GM23338 (cell line): ENCODE measurements at regions not wholly inside any gene's neighbourhood (a gene's known extent, or its start where the extent isn't known, plus 50 kb on each side); places are given as distances from the start of the nearest gene placed in this dataset.

Experiments used
- ATAC-seq: fragments of 200-7000 bp; cut with Tn5 transposase; 3 replicates; pipeline ENCODE4 v1.9.1; 2020
- DNase-seq: peaks from one replicate; pipeline ENCODE4 v3.0.0-alpha.2; 2015; ENCODE audit warnings: low spot score
- H2AFZ ChIP-seq: fragments of 200-600 bp; sonication (generic); 2 replicates; pipeline ENCODE4 v1.8.0; 2016; ENCODE audit warnings: antibody characterized with exemption, mild to moderate bottlenecking, moderate library complexity
- H3F3A ChIP-seq: fragments of 200-600 bp; sonication (generic); replicated peaks from 2 replicates; pipeline ENCODE4 v1.8.0; 2017; ENCODE audit warnings: antibody characterized with exemption, mixed run types, low read depth
- H3K27ac ChIP-seq: fragments of 200-600 bp; sonication (generic); 2 replicates; pipeline ENCODE4 v1.6.1; 2016; ENCODE audit warnings: low read depth
- H3K27me3 ChIP-seq: fragments of 200-600 bp; sonication (generic); 2 replicates; pipeline ENCODE4 v1.8.0; 2016; ENCODE audit warnings: mild to moderate bottlenecking, mixed run types, moderate library complexity; ENCODE audit not compliant: insufficient read depth
- H3K36me3 ChIP-seq: fragments of 200-600 bp; sonication (generic); 2 replicates; pipeline ENCODE4 v1.8.0; 2016; ENCODE audit warnings: mild to moderate bottlenecking; ENCODE audit not compliant: insufficient read depth
- H3K4me1 ChIP-seq: fragments of 200-600 bp; sonication (generic); 2 replicates; pipeline ENCODE4 v1.8.0; 2016; ENCODE audit warnings: mild to moderate bottlenecking, moderate library complexity; ENCODE audit not compliant: insufficient read depth
- H3K4me2 ChIP-seq: fragments of 200-600 bp; sonication (generic); 2 replicates; pipeline ENCODE4 v1.7.1; 2017; ENCODE audit warnings: mixed run types
- H3K4me3 ChIP-seq: fragments of 200-600 bp; sonication (generic); 2 replicates; pipeline ENCODE4 v1.6.1; 2016; ENCODE audit warnings: mixed run types
- H3K79me2 ChIP-seq: fragments of 200-600 bp; sonication (generic); replicated peaks from 2 replicates; pipeline ENCODE4 v1.8.0; 2017; ENCODE audit warnings: mild to moderate bottlenecking; ENCODE audit not compliant: insufficient read depth
- H3K9me2 ChIP-seq: fragments of 200-600 bp; sonication (generic); 2 replicates; pipeline ENCODE4 v1.8.0; 2017; ENCODE audit not compliant: insufficient read depth
- H4K20me1 ChIP-seq: fragments of 200-600 bp; sonication (generic); replicated peaks from 2 replicates; pipeline ENCODE4 v1.8.0; 2017; ENCODE audit warnings: mild to moderate bottlenecking; ENCODE audit not compliant: insufficient read depth
- H3K27ac Mint-ChIP-seq: 2 replicates; pipeline ENCODE4 v1.8.0; 2020; ENCODE audit warnings: inconsistent platforms, mild to moderate bottlenecking, moderate library complexity, mixed read lengths
- H3K27me3 Mint-ChIP-seq: 3 replicates; pipeline ENCODE4 v1.8.0; 2022; ENCODE audit warnings: low read depth, mild to moderate bottlenecking, moderate library complexity, mixed read lengths, inconsistent platforms; ENCODE audit not compliant: insufficient read depth, poor library complexity
- H3K36me3 Mint-ChIP-seq: 3 replicates; pipeline ENCODE4 v1.8.0; 2021; ENCODE audit warnings: low read depth, mild to moderate bottlenecking, inconsistent platforms, moderate library complexity, mixed read lengths
- H3K4me1 Mint-ChIP-seq: 3 replicates; pipeline ENCODE4 v1.8.0; 2020; ENCODE audit warnings: mild to moderate bottlenecking, inconsistent platforms, mixed read lengths
- H3K4me3 Mint-ChIP-seq: 3 replicates; pipeline ENCODE4 v1.8.0; 2021; ENCODE audit warnings: moderate library complexity, mild to moderate bottlenecking, inconsistent platforms, mixed read lengths
- H3K9me3 Mint-ChIP-seq: 3 replicates; pipeline ENCODE4 v1.8.0; 2020; ENCODE audit warnings: moderate library complexity, mild to moderate bottlenecking, inconsistent platforms, mixed read lengths
- CREB1 ChIP-seq: fragments of 250-450 bp; sonication (Bioruptor Pico); IDR thresholded peaks from 2 replicates; pipeline ENCODE4 v1.5.0; 2020; ENCODE audit warnings: low read depth, mild to moderate bottlenecking, moderate library complexity
- JUNB ChIP-seq: IDR thresholded peaks from one replicate; pipeline ENCODE4 v1.6.1; 2016; ENCODE audit warnings: antibody characterized with exemption; ENCODE audit not compliant: unreplicated experiment
- NANOG ChIP-seq: IDR thresholded peaks from 2 replicates; pipeline ENCODE4 v1.6.1; 2016; ENCODE audit warnings: antibody characterized with exemption, borderline replicate concordance
- POLR2AphosphoS5 ChIP-seq: IDR thresholded peaks from 2 replicates; pipeline ENCODE4 v1.6.1; 2016; ENCODE audit warnings: antibody characterized with exemption, low read depth
- STAT1 ChIP-seq: IDR thresholded peaks from one replicate; pipeline ENCODE4 v1.6.1; 2016; ENCODE audit warnings: antibody characterized with exemption; ENCODE audit not compliant: unreplicated experiment
- ZNF114 ChIP-seq: fragments of 250-450 bp; sonication (Bioruptor Pico); IDR thresholded peaks from 2 replicates; pipeline ENCODE4 v1.5.0; 2020; ENCODE audit warnings: mild to moderate bottlenecking, moderate library complexity
- TF ChIP-seq, protein P1 (sequence below): IDR thresholded peaks from 2 replicates; pipeline ENCODE4 v1.6.1; 2016; ENCODE audit warnings: antibody characterized with exemption
- TF ChIP-seq, protein P2 (sequence below), 2 experiments: fragments of 200-600 bp in 1 of 2; sonication (generic) in 1 of 2; conservative IDR thresholded peaks; 2 replicates each; pipeline versions ENCODE4 v1.5.1 to v1.6.1; 2016 to 2017; ENCODE audit warnings: antibody characterized with exemption in 2 of 2, low read depth in 2 of 2, mild to moderate bottlenecking in 2 of 2, moderate library complexity in 1 of 2
- TF ChIP-seq, protein P3 (sequence below): IDR thresholded peaks from one replicate; pipeline ENCODE4 v1.6.1; 2018; ENCODE audit warnings: antibody characterized with exemption; ENCODE audit not compliant: unreplicated experiment

DNA sequence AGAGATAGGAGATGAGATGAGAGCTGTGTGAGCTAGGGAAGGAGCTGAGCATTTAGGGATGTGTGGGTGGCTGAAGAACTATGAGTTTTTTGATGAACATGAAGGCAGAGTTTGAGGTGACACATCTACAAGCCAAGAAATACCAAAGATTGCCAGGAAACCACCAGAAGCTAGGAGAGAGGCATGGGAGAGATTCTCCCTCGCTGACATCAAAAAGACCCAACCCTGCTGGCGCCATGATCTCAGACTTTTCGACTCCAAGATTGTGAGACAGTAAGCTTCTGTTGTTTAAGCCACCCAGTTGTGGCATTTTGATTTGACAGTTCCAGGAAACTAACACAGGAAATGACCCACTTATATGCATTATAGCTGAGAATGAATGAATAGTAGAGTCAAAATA, 790.9 kb downstream of the TFAP2A start (continued):
- TF ChIP-seq, protein P1, sequence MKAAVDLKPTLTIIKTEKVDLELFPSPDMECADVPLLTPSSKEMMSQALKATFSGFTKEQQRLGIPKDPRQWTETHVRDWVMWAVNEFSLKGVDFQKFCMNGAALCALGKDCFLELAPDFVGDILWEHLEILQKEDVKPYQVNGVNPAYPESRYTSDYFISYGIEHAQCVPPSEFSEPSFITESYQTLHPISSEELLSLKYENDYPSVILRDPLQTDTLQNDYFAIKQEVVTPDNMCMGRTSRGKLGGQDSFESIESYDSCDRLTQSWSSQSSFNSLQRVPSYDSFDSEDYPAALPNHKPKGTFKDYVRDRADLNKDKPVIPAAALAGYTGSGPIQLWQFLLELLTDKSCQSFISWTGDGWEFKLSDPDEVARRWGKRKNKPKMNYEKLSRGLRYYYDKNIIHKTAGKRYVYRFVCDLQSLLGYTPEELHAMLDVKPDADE = no peak
- no peak for TF ChIP-seq STAT1
- TF ChIP-seq, protein P2, sequence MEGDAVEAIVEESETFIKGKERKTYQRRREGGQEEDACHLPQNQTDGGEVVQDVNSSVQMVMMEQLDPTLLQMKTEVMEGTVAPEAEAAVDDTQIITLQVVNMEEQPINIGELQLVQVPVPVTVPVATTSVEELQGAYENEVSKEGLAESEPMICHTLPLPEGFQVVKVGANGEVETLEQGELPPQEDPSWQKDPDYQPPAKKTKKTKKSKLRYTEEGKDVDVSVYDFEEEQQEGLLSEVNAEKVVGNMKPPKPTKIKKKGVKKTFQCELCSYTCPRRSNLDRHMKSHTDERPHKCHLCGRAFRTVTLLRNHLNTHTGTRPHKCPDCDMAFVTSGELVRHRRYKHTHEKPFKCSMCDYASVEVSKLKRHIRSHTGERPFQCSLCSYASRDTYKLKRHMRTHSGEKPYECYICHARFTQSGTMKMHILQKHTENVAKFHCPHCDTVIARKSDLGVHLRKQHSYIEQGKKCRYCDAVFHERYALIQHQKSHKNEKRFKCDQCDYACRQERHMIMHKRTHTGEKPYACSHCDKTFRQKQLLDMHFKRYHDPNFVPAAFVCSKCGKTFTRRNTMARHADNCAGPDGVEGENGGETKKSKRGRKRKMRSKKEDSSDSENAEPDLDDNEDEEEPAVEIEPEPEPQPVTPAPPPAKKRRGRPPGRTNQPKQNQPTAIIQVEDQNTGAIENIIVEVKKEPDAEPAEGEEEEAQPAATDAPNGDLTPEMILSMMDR (conservative IDR thresholded peaks at IDR 0.05; ENCODE audit: low read depth in 2 of 2) = no peak
- no peak for TF ChIP-seq CREB1 (CRISPR knock-in tag)
- no peak for TF ChIP-seq JUNB

DNA sequence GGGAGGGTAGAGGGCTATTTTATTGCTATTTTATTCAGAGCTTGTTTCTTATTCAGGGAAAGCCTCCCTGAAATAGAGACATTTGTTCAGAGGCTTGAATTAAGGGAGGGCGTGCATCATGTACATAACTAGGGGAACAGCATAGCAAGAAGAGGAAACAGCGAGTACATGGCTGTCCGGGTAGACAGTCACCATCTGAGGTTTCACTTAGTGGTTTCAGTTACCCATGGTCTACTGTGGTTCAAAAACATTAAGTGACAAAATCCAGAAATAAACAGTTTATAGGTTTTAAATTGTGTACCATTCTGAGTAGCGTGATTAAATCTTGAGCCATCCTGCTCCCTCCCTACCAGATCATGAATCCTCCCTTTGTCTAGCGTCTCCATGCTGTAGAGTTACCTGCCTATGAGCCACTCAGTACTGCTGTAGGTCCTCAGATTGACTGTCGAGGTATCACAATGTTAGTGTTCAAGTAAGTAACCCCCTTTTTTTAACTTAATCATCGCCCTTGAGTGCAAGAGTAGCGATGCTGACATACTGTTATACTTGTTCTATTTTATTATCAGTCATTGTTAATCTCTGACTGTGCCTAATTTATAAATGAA, 791.5 kb downstream of the TFAP2A start:
- H3F3A ChIP-seq = no peaks in the 10 kb centered on the region
- no peak for ATAC-seq
- H3K79me2 ChIP-seq = no peaks in the 10 kb centered on the region
- H3K27me3 ChIP-seq = no peaks in the 10 kb centered on the region
- H3K27ac ChIP-seq = no peak overlapping the region
- H3K4me3 ChIP-seq = no peak overlapping the region
- Mint-ChIP-seq H3K27me3 (no peaks in the 10 kb centered on the region), H3K27ac (no peak overlapping the region), H3K9me3 (no peaks in the 10 kb centered on the region; the same call in 1 of the 3 replicates), H3K4me3 (no peak overlapping the region), H3K36me3 (no peaks in the 10 kb centered on the region), H3K4me1 (peaks cover 3% of the 10 kb centered on the region; the same call in 1 of the 3 replicates)
- no peak for TF ChIP-seq NANOG
- no peak for TF ChIP-seq POLR2AphosphoS5
- TF ChIP-seq ZNF114 (CRISPR knock-in tag) = no peak
- TF ChIP-seq, protein P2 (conservative IDR thresholded peaks at IDR 0.05; ENCODE audit: low read depth in 2 of 2) = no peak
- no peak for TF ChIP-seq STAT1
- TF ChIP-seq, protein P3, sequence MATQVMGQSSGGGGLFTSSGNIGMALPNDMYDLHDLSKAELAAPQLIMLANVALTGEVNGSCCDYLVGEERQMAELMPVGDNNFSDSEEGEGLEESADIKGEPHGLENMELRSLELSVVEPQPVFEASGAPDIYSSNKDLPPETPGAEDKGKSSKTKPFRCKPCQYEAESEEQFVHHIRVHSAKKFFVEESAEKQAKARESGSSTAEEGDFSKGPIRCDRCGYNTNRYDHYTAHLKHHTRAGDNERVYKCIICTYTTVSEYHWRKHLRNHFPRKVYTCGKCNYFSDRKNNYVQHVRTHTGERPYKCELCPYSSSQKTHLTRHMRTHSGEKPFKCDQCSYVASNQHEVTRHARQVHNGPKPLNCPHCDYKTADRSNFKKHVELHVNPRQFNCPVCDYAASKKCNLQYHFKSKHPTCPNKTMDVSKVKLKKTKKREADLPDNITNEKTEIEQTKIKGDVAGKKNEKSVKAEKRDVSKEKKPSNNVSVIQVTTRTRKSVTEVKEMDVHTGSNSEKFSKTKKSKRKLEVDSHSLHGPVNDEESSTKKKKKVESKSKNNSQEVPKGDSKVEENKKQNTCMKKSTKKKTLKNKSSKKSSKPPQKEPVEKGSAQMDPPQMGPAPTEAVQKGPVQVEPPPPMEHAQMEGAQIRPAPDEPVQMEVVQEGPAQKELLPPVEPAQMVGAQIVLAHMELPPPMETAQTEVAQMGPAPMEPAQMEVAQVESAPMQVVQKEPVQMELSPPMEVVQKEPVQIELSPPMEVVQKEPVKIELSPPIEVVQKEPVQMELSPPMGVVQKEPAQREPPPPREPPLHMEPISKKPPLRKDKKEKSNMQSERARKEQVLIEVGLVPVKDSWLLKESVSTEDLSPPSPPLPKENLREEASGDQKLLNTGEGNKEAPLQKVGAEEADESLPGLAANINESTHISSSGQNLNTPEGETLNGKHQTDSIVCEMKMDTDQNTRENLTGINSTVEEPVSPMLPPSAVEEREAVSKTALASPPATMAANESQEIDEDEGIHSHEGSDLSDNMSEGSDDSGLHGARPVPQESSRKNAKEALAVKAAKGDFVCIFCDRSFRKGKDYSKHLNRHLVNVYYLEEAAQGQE = no peak
- H3K4me2 ChIP-seq = no peak overlapping the region
- no peaks in the 10 kb centered on the region; the same call in 1 of the 2 replicates for H4K20me1 ChIP-seq
- DNase-seq = no peak
- H2AFZ ChIP-seq = no peak overlapping the region
- H3K4me1 ChIP-seq = no peaks in the 10 kb centered on the region
- no peaks in the 10 kb centered on the region for H3K36me3 ChIP-seq
- H3K9me2 ChIP-seq = no peaks in the 10 kb centered on the region
